Upper lobe of left lung (tissue), 6 donors: ENCODE measurements at regions not wholly inside any gene's neighbourhood (a gene's known extent, or its start where the extent isn't known, plus 50 kb on each side); places are given as distances from the start of the nearest gene placed in this dataset.

Source experiments
- ATAC-seq, 2 donors: fragments of 200-7000 bp; cut with Tn5 transposase; one replicate each; pipeline ENCODE4 v1.9.1; 2022; ENCODE audit warnings: mild to moderate bottlenecking in 2 of 2, moderate library complexity in 2 of 2; ENCODE audit not compliant: low FRiP score in 2 of 2
- DNase-seq, 2 donors: peaks; one replicate each; pipeline ENCODE4 v3.0.0-alpha.2; 2019 to 2020
- H3K27ac ChIP-seq, 4 donors: fragments of 200-600 bp; sonication (generic); one replicate each; pipeline ENCODE4 v1.5.1; 2016 to 2019
- H3K27me3 ChIP-seq, 4 donors: fragments of 200-600 bp; sonication (generic); one replicate each; pipeline ENCODE4 v1.5.1; 2017 to 2019
- H3K36me3 ChIP-seq, 4 donors: fragments of 200-600 bp; sonication (generic); one replicate each; pipeline ENCODE4 v1.5.1; 2016 to 2019
- H3K4me1 ChIP-seq, 4 donors: fragments of 200-600 bp; sonication (generic); one replicate each; pipeline ENCODE4 v1.5.1; 2018 to 2019
- H3K4me3 ChIP-seq, 4 donors: fragments of 200-600 bp; sonication (generic); one replicate each; pipeline ENCODE4 v1.5.1; 2017 to 2019; ENCODE audit warnings: mild to moderate bottlenecking in 2 of 4, moderate library complexity in 1 of 4
- H3K9me3 ChIP-seq, 4 donors: fragments of 200-600 bp; sonication (generic); one replicate each; pipeline ENCODE4 v1.5.1; 2018 to 2019
- EP300 ChIP-seq, 4 donors: sonication (generic); formaldehyde crosslinking; IDR thresholded peaks; one replicate each; pipeline ENCODE4 v1.5.1; 2017; ENCODE audit warnings: antibody characterized with exemption in 4 of 4, control low read depth in 2 of 4
- POLR2A ChIP-seq, 4 donors: fragments of 450-650 bp; IDR thresholded peaks; one replicate each; pipeline ENCODE4 v1.5.1; 2016 to 2017; ENCODE audit warnings: antibody characterized with exemption in 4 of 4, mild to moderate bottlenecking in 2 of 4
- POLR2AphosphoS5 ChIP-seq, 2 donors: sonication (generic); formaldehyde crosslinking; IDR thresholded peaks; one replicate each; pipeline ENCODE4 v1.5.1; 2017; ENCODE audit warnings: antibody characterized with exemption in 2 of 2
- WGBS, 2 donors: methylation state at CpG; one replicate each; pipeline ENCODE4 v1.1.5; 2017 to 2018; 5-methylcytosine and 5-hydroxymethylcytosine counted together
- TF ChIP-seq, protein P1 (sequence below), 6 experiments: fragments of 450-650 bp in 4 of 6; fragments of 200-600 bp in 2 of 6; sonication (generic) in 2 of 6; IDR thresholded peaks; one replicate each; pipeline ENCODE4 v1.5.1; 2016 to 2019; ENCODE audit warnings: antibody characterized with exemption in 6 of 6
- donor health status: DM: no; HTN: no; CAD: no; lungs with moderate emphysema.
- donor health status: DM: no; HTN: yes; CAD: no; lungs with severe emphysema.

GRCh38 chr13:40334031-40334430, 332.4 kb downstream of the FOXO1 start:
- Histone ChIP-seq H3K36me3 (no peaks in the 10 kb centered on the region), H3K4me3 (no peak overlapping the region), H3K27me3 (no peaks in the 10 kb centered on the region), H3K27ac (no peak overlapping the region), H3K4me1 (peaks cover 0 to 7% (median 2%) of the 10 kb centered on the region in 4 donors), H3K9me3 (no peaks in the 10 kb centered on the region)
- WGBS, 2 donors: 86 to 95% methylated on average over 3 of the region's 3 CpGs
- TF ChIP-seq EP300 (IDR thresholded peaks at IDR 0.05) (no peak), POLR2AphosphoS5 (IDR thresholded peaks at IDR 0.05) (no peak), POLR2A (IDR thresholded peaks at IDR 0.05) (no peak)
- TF ChIP-seq, protein P1, sequence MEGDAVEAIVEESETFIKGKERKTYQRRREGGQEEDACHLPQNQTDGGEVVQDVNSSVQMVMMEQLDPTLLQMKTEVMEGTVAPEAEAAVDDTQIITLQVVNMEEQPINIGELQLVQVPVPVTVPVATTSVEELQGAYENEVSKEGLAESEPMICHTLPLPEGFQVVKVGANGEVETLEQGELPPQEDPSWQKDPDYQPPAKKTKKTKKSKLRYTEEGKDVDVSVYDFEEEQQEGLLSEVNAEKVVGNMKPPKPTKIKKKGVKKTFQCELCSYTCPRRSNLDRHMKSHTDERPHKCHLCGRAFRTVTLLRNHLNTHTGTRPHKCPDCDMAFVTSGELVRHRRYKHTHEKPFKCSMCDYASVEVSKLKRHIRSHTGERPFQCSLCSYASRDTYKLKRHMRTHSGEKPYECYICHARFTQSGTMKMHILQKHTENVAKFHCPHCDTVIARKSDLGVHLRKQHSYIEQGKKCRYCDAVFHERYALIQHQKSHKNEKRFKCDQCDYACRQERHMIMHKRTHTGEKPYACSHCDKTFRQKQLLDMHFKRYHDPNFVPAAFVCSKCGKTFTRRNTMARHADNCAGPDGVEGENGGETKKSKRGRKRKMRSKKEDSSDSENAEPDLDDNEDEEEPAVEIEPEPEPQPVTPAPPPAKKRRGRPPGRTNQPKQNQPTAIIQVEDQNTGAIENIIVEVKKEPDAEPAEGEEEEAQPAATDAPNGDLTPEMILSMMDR (IDR thresholded peaks at IDR 0.05): no peak
- ATAC-seq (no peak), DNase-seq (no peak)

DNA sequence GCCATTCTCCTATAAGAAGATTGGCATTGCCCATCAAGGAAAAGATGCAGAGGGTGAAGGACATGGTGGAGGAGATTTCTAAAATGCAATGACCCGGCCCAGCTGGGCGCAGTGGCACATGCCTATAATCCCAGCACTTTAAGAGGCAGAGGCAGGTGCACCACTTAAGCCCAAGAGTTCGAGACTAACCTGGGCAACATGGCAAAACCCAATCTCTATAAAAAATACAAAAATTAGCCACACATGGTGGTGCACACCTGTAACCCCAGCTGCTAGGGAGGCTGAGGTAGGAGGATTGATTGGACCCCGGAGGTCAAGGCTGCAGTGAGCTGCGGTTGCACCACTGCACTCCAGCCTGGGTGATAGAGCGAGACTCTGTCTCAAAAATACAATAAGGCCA, 331.8 kb downstream of the FOXO1 start:
- H3K9me3 ChIP-seq: no peaks in the 10 kb centered on the region
- DNase-seq (no peak), ATAC-seq (no peak)
- peaks cover 0 to 7% (median 2%) of the 10 kb centered on the region in 4 donors for H3K4me1 ChIP-seq
- 97 to 98% methylated on average over 6 of the region's 6 CpGs for WGBS, 2 donors
- H3K36me3 ChIP-seq: no peaks in the 10 kb centered on the region
- no peak overlapping the region for H3K27ac ChIP-seq
- TF ChIP-seq POLR2A (IDR thresholded peaks at IDR 0.05) (no peak), EP300 (IDR thresholded peaks at IDR 0.05) (no peak), POLR2AphosphoS5 (IDR thresholded peaks at IDR 0.05) (no peak)
- TF ChIP-seq, protein P1 (IDR thresholded peaks at IDR 0.05): no peak
- H3K4me3 ChIP-seq: no peak overlapping the region
- no peaks in the 10 kb centered on the region for H3K27me3 ChIP-seq

GRCh38 chr13:40336228-40337221, 329.9 kb downstream of the FOXO1 start:
- no peaks in the 10 kb centered on the region for H3K27me3 ChIP-seq
- no peak for DNase-seq
- no peak overlapping the region for H3K27ac ChIP-seq
- H3K4me1 ChIP-seq: peaks cover 0 to 7% (median 2%) of the 10 kb centered on the region in 4 donors
- ATAC-seq: no peak
- no peak overlapping the region for H3K4me3 ChIP-seq
- no peaks in the 10 kb centered on the region for H3K9me3 ChIP-seq
- TF ChIP-seq POLR2AphosphoS5 (IDR thresholded peaks at IDR 0.05): no peak
- H3K36me3 ChIP-seq: no peaks in the 10 kb centered on the region
- WGBS, 2 donors: 60 to 83% methylated on average over 6 to 7 of the region's 7 CpGs

- Histone ChIP-seq H3K27ac (no peak overlapping the region), H3K4me1 (peaks cover 0 to 7% (median 2%) of the 10 kb centered on the region in 4 donors), H3K9me3 (no peaks in the 10 kb centered on the region), H3K4me3 (no peak overlapping the region), H3K36me3 (no peaks in the 10 kb centered on the region), H3K27me3 (no peaks in the 10 kb centered on the region)
- no peak for TF ChIP-seq EP300 (IDR thresholded peaks at IDR 0.05)
- no peak for TF ChIP-seq POLR2AphosphoS5 (IDR thresholded peaks at IDR 0.05)
- TF ChIP-seq, protein P1 (IDR thresholded peaks at IDR 0.05): no peak
- no peak for TF ChIP-seq POLR2A (IDR thresholded peaks at IDR 0.05)
- whole genome bisulfite sequencing, 2 donors: 82 to 88% methylated on average over 6 of the region's 6 CpGs
- ATAC-seq (no peak), DNase-seq (no peak)
Measured at GRCh38 chr13:40337651-40338050, 328.8 kb downstream of the FOXO1 start.

DNA sequence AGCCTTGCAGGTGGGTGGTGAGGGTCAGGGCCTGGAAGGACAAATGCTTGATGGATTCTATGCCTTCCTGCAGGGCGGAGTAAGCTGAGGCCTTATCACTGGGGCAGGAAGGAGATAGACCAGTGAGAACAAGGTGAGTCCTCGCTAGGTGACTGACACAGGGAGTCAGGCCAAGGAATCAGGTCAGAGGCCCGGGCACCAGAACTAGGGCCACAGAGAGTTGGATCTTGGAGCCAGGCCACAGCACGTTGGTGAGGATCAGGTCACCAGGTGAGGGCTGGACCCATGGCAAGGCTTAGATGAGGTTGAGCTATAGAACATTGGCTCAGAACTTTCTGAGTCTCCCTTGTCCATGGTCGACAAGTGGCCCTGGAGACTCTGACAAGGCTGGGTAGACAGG, 328.2 kb downstream of the FOXO1 start:
- ATAC-seq (no peak), DNase-seq (no peak)
- TF ChIP-seq EP300 (IDR thresholded peaks at IDR 0.05): no peak
- TF ChIP-seq POLR2AphosphoS5 (IDR thresholded peaks at IDR 0.05): no peak
- TF ChIP-seq POLR2A (IDR thresholded peaks at IDR 0.05): no peak
- TF ChIP-seq, protein P1 (IDR thresholded peaks at IDR 0.05): no peak
- 87 to 91% methylated on average over 5 of the region's 5 CpGs for WGBS, 2 donors
- no peaks in the 10 kb centered on the region for H3K27me3 ChIP-seq
- no peaks in the 10 kb centered on the region for H3K36me3 ChIP-seq
- H3K9me3 ChIP-seq: no peaks in the 10 kb centered on the region
- no peak overlapping the region for H3K27ac ChIP-seq
- peaks cover 0 to 7% (median 2%) of the 10 kb centered on the region in 4 donors for H3K4me1 ChIP-seq
- H3K4me3 ChIP-seq: no peak overlapping the region
